GM23338 (cell line): ENCODE measurements at regions not wholly inside any gene's neighbourhood (a gene's known extent, or its start where the extent isn't known, plus 50 kb on each side); places are given as distances from the start of the nearest gene placed in this dataset.

Experiments used
- ATAC-seq: fragments of 200-7000 bp; cut with Tn5 transposase; 3 replicates; pipeline ENCODE4 v1.9.1; 2020
- DNase-seq: peaks from one replicate; pipeline ENCODE4 v3.0.0-alpha.2; 2015; ENCODE audit warnings: low spot score
- H2AFZ ChIP-seq: fragments of 200-600 bp; sonication (generic); 2 replicates; pipeline ENCODE4 v1.8.0; 2016; ENCODE audit warnings: antibody characterized with exemption, mild to moderate bottlenecking, moderate library complexity
- H3F3A ChIP-seq: fragments of 200-600 bp; sonication (generic); replicated peaks from 2 replicates; pipeline ENCODE4 v1.8.0; 2017; ENCODE audit warnings: antibody characterized with exemption, mixed run types, low read depth
- H3K27ac ChIP-seq: fragments of 200-600 bp; sonication (generic); 2 replicates; pipeline ENCODE4 v1.6.1; 2016; ENCODE audit warnings: low read depth
- H3K27me3 ChIP-seq: fragments of 200-600 bp; sonication (generic); 2 replicates; pipeline ENCODE4 v1.8.0; 2016; ENCODE audit warnings: mild to moderate bottlenecking, mixed run types, moderate library complexity; ENCODE audit not compliant: insufficient read depth
- H3K36me3 ChIP-seq: fragments of 200-600 bp; sonication (generic); 2 replicates; pipeline ENCODE4 v1.8.0; 2016; ENCODE audit warnings: mild to moderate bottlenecking; ENCODE audit not compliant: insufficient read depth
- H3K4me1 ChIP-seq: fragments of 200-600 bp; sonication (generic); 2 replicates; pipeline ENCODE4 v1.8.0; 2016; ENCODE audit warnings: mild to moderate bottlenecking, moderate library complexity; ENCODE audit not compliant: insufficient read depth
- H3K4me2 ChIP-seq: fragments of 200-600 bp; sonication (generic); 2 replicates; pipeline ENCODE4 v1.7.1; 2017; ENCODE audit warnings: mixed run types
- H3K4me3 ChIP-seq: fragments of 200-600 bp; sonication (generic); 2 replicates; pipeline ENCODE4 v1.6.1; 2016; ENCODE audit warnings: mixed run types
- H3K79me2 ChIP-seq: fragments of 200-600 bp; sonication (generic); replicated peaks from 2 replicates; pipeline ENCODE4 v1.8.0; 2017; ENCODE audit warnings: mild to moderate bottlenecking; ENCODE audit not compliant: insufficient read depth
- H3K9me2 ChIP-seq: fragments of 200-600 bp; sonication (generic); 2 replicates; pipeline ENCODE4 v1.8.0; 2017; ENCODE audit not compliant: insufficient read depth
- H4K20me1 ChIP-seq: fragments of 200-600 bp; sonication (generic); replicated peaks from 2 replicates; pipeline ENCODE4 v1.8.0; 2017; ENCODE audit warnings: mild to moderate bottlenecking; ENCODE audit not compliant: insufficient read depth
- H3K27ac Mint-ChIP-seq: 2 replicates; pipeline ENCODE4 v1.8.0; 2020; ENCODE audit warnings: inconsistent platforms, mild to moderate bottlenecking, moderate library complexity, mixed read lengths
- H3K27me3 Mint-ChIP-seq: 3 replicates; pipeline ENCODE4 v1.8.0; 2022; ENCODE audit warnings: low read depth, mild to moderate bottlenecking, moderate library complexity, mixed read lengths, inconsistent platforms; ENCODE audit not compliant: insufficient read depth, poor library complexity
- H3K36me3 Mint-ChIP-seq: 3 replicates; pipeline ENCODE4 v1.8.0; 2021; ENCODE audit warnings: low read depth, mild to moderate bottlenecking, inconsistent platforms, moderate library complexity, mixed read lengths
- H3K4me1 Mint-ChIP-seq: 3 replicates; pipeline ENCODE4 v1.8.0; 2020; ENCODE audit warnings: mild to moderate bottlenecking, inconsistent platforms, mixed read lengths
- H3K4me3 Mint-ChIP-seq: 3 replicates; pipeline ENCODE4 v1.8.0; 2021; ENCODE audit warnings: moderate library complexity, mild to moderate bottlenecking, inconsistent platforms, mixed read lengths
- H3K9me3 Mint-ChIP-seq: 3 replicates; pipeline ENCODE4 v1.8.0; 2020; ENCODE audit warnings: moderate library complexity, mild to moderate bottlenecking, inconsistent platforms, mixed read lengths
- CTCF ChIP-seq, 2 experiments: fragments of 200-600 bp in 1 of 2; sonication (generic) in 1 of 2; conservative IDR thresholded peaks; 2 replicates each; pipeline versions ENCODE4 v1.5.1 to v1.6.1; 2016 to 2017; ENCODE audit warnings: antibody characterized with exemption in 2 of 2, low read depth in 2 of 2, mild to moderate bottlenecking in 2 of 2, moderate library complexity in 1 of 2
- ETS1 ChIP-seq: IDR thresholded peaks from 2 replicates; pipeline ENCODE4 v1.6.1; 2016; ENCODE audit warnings: antibody characterized with exemption
- EZH2 ChIP-seq: fragments of 200-600 bp; sonication (generic); IDR thresholded peaks from one replicate; pipeline ENCODE4 v1.8.0; 2017; ENCODE audit warnings: antibody characterized with exemption, mild to moderate bottlenecking, low read depth; ENCODE audit not compliant: unreplicated experiment
- EZH2phosphoT487 ChIP-seq: fragments of 200-600 bp; sonication (generic); IDR thresholded peaks from one replicate; pipeline ENCODE4 v1.8.1; 2018; ENCODE audit warnings: antibody characterized with exemption; ENCODE audit not compliant: unreplicated experiment
- NANOG ChIP-seq: IDR thresholded peaks from 2 replicates; pipeline ENCODE4 v1.6.1; 2016; ENCODE audit warnings: antibody characterized with exemption, borderline replicate concordance
- POLR2AphosphoS5 ChIP-seq: IDR thresholded peaks from 2 replicates; pipeline ENCODE4 v1.6.1; 2016; ENCODE audit warnings: antibody characterized with exemption, low read depth
- ZNF114 ChIP-seq: fragments of 250-450 bp; sonication (Bioruptor Pico); IDR thresholded peaks from 2 replicates; pipeline ENCODE4 v1.5.0; 2020; ENCODE audit warnings: mild to moderate bottlenecking, moderate library complexity
- ZNF331 ChIP-seq: fragments of 250-450 bp; sonication (Bioruptor Pico); IDR thresholded peaks from 2 replicates; pipeline ENCODE4 v1.5.0; 2020; ENCODE audit warnings: low read depth, mild to moderate bottlenecking, moderate library complexity
- ZNF462 ChIP-seq: fragments of 250-450 bp; sonication (Bioruptor Pico); IDR thresholded peaks from 2 replicates; pipeline ENCODE4 v1.5.0; 2020; ENCODE audit warnings: mild to moderate bottlenecking, moderate library complexity

GRCh38 chr11:80204021-80204420, 763.2 kb upstream of the TENM4 start:
- Mint-ChIP-seq H3K4me3 (no peak overlapping the region), H3K9me3 (no peaks in the 10 kb centered on the region; the same call in 2 of the 3 replicates), H3K27ac (no peak overlapping the region), H3K36me3 (no peaks in the 10 kb centered on the region), H3K4me1 (peaks cover 5% of the 10 kb centered on the region; the same call in 2 of the 3 replicates), H3K27me3 (no peaks in the 10 kb centered on the region)
- Histone ChIP-seq H3K9me2 (peaks cover 8% of the 10 kb centered on the region; the same call in 1 of the 2 replicates), H3K4me1 (no peaks in the 10 kb centered on the region; the same call in 1 of the 2 replicates), H3K27me3 (no peaks in the 10 kb centered on the region), H2AFZ (no peak overlapping the region), H3K79me2 (no peaks in the 10 kb centered on the region), H3K4me3 (no peak overlapping the region), H3K27ac (no peak overlapping the region), H3K36me3 (no peaks in the 10 kb centered on the region), H3K4me2 (no peak overlapping the region), H4K20me1 (no peaks in the 10 kb centered on the region), H3F3A (no peaks in the 10 kb centered on the region)
- TF ChIP-seq NANOG (no peak), ZNF331 (CRISPR knock-in tag) (no peak), POLR2AphosphoS5 (no peak), ZNF114 (CRISPR knock-in tag) (no peak), ETS1 (no peak), EZH2 (no peak), CTCF (conservative IDR thresholded peaks at IDR 0.05; ENCODE audit: low read depth in 2 of 2) (no peak), EZH2phosphoT487 (no peak), ZNF462 (CRISPR knock-in tag) (no peak)
- DNase-seq (no peak), ATAC-seq (no peak)
